Right lung (tissue), 2 donors: ENCODE measurements at regions not wholly inside any gene's neighbourhood (a gene's known extent, or its start where the extent isn't known, plus 50 kb on each side); places are given as distances from the start of the nearest gene placed in this dataset.
A peak's percentile ranks its signal among the peaks of the same experiment; 100 is the strongest.
"Not testable (repeated sequence)": the region's sequence is repeated elsewhere in the genome, so short reads cannot be mapped to it uniquely, and the experiment has no call there.

Source experiments
- DNase-seq, 2 donors: peaks; one replicate each; pipeline ENCODE4 v3.0.0-alpha.2; 2013

GRCh38 chr16:85239239-85239638, 127.0 kb upstream of the CIBAR2 start:
- no peak for DNase-seq

DNA sequence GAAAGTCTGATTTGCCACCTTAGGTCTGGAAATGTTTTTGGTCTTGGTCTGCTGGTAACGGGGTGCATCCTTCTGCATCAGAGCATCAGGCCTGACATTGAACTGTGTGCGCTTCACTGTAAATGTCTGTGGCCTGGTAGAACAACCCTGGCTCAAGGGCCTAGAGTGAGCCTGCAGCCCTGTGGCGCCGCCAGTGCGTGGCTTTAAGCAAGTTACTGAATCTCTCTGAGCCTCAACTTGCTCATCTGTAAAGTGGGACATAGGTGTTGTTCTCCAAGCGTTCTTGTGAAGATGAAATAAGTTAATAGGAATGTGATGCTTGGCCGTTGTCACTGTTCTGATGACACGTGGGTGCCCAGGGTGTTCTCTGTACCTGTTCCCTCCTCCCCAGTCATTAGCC, 127.6 kb upstream of the CIBAR2 start:
- DNase-seq: no peak

DNA sequence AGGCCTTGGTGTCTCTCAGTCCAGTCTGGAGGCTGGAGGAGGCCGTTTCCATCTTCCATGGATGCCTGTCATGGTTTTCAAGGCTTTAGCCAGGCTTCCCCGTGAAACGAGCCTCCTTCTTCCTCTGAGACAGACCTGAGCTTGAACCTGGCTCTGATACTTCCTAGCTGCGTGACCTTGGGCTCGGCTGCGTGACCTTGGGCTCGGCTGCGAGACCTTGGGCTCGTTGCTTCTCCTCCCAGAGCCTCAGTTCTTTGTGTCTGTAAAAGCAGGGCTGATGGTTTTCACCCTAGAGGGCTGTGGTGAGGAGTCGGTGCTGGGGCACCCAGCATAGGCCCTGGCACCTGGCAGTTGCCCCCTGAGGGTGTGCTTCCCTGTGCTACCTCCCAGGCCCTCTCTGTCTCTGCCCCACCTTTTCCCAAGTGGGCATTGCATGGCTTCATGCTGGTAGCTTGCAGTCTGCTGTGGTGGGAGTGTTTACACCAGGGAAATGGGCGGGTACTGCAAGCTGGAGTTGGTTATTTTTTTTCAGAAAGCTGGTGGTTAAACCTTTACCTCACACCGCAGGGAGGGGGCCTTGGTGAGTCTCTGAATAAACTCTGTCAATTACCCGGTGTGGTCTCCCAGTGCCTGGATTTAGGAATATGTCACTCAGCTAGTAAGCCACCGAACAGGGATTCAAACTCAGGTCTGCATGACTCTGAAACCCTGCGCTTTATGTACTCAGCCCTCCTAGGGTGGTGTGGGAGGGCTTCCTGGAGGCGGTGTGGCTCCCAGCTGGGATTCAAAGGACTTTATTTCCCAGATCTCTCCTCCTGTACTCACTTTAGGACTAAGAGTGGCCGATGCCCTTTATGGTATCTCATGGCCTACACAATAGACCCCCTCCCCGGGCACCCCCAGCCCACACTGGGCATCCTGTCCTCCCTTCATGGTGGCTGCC, 129.0 kb upstream of the CIBAR2 start:
- DNase-seq: no peak

- DNase-seq: no peak
Observed at GRCh38 chr16:85242140-85242539, 129.9 kb upstream of the CIBAR2 start.

DNA sequence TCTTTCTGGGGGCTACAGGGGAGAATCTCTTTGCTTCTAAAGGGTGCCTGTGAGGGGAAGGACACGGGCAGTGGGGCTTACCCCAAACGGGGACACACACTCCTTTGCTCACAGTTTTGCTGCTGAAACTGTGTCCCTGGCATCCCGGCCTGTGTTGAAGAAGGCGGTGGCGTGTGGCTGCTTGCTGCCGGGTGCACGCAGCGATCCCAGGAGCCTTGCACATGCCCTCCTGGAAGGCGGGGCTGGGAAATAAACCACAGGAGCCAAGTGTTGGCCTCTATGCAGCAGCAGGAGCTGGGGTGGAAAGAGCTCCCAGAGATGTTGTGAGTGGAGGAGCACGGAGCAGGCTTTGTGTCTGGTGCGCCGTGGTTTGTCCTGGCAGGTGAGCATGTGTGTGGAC, 131.0 kb upstream of the CIBAR2 start:
- no peak for DNase-seq

- DNase-seq: not testable (repeated sequence)
Observed at GRCh38 chr16:85244452-85244851, 132.2 kb upstream of the CIBAR2 start.

DNA sequence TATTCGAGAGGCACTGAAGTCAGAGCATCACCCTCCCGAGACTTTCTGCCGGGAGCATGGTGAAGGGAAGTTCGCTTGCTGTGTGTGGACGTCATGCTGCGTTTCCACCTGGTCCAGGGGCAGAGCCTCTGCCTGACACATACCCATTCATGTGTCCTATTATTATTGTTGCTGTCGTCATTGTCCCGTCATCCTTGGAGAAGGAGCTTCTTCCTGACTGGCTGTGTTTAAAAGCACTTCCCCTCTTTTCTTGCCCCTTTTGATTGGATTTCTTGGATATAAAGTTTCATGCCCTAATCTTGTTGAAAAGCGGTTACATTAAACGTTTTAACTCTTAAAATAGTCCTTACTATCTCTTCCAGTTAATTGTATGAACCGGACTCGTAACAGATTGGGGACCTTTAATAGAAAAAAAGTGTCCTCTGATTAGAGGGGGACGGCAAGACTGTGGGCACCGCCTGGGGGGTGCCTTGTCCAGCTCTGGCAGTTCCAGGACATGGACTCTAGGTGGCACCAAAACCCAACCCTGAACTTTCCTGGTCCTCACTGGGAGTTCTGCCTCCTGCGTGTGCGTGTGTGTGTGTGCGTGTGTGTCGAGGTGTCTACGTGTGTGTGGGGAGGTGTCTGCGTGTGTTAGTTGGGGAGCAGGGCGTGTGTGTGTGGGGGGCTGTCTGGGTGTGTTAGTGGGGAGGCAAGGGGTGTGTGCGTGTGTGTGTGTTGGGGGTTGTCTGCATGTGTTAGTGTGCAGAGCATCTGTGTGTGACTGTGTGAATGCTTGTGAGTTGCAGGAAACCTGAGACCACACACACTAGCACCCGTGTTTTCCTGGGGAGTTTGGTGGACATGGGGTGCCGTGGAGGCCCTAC, 133.3 kb upstream of the CIBAR2 start:
- peak in 1 of 2 donors; percentile 76 for DNase-seq

DNA sequence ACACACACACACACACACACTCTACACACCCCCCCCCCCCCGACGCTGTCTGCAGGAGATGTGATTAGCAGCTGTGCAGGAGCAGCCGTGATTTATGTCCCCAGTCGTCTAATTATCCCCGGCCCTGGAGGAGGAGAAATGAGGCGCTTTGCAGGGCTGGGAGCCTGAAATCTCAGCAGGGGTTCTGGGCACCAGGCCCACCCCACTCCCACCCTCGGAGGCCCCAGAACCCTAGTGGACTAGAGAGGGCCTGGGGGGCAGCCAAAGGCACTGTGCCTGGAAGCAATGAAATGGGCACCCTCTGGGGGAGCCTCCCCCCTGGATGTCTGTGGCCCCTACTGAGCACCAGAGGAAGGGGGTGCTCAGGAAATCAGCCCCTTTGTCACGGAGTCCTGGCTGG, 134.2 kb upstream of the CIBAR2 start:
- no peak for DNase-seq

DNA sequence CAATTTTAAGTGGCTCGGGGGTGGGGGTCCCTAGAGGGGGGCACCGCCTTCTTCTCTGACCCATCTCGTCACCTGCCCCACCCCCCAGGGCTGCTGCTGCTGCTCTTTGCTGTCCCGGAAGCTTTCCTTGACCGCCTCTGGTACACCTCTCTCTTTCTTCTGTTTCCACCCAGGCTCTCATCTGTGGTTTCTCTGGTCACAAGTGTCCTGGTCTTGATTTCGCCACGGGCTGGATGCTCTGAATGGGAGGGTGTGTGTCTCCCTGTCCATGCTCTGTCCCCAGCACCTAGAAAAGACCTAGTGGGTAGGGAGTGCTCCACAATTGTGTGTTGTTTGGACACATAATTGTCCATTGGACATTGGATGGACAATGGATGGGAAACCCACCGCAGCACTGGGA, 134.7 kb upstream of the CIBAR2 start:
- DNase-seq: no peak

DNA sequence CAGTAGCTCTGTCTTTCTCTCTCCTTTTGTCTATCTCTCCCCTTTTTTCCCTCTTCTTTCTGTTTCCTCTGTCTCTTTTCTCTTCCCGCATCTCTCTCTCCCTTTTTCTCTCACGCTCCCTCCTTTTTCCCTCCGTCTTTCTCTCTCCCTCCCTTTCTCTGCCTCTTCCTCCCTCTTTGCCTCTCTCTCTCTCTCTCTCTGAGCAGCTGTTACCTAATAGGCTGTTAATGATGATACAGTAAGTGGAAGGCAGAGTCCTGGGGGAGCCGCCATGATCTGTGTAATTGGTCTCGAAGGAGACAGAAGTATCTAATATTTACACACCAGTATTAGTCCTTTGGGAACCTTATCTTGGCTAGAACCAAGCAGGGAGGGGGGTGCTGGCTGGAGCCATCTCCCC, 136.1 kb upstream of the CIBAR2 start:
- DNase-seq: no peak

GRCh38 chr16:85248857-85249256, 136.6 kb upstream of the CIBAR2 start:
- no peak for DNase-seq

DNA sequence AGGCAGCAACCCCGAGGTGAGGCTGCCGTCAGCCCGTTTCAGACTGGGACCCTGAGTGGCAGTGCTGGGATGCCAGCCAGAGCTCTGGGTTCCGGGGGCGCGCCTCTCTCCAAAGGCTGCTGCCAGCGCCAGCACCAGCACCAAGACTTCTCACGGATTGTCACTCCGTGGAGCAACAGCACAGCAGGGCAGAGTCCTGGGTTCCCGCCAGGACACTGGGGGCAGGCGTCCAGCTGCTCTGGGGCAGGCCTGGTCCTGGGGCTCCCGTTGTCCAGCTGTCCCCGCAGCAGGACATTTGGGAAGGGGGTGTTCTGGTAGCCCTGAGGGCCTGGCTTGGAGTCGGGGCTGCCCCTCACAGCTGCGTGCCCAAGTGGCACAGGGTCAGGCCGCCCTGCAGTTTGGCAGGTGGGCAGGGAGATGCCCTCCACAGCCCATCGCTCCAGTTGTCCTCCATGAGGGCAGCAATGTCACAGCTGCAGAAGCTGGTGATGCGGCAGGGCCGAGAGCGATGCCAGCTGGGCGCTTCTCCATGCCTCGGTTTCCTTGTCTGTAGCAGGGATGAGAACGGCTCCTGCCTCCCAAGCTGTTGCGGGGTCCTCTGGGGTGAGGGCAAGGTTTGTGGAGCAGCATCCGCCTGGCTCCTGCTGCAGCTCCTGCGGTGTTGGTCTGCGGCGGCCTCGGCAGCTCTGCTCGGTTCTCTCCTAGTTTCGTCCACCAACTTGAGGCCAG, 137.3 kb upstream of the CIBAR2 start:
- DNase-seq: no peak

DNA sequence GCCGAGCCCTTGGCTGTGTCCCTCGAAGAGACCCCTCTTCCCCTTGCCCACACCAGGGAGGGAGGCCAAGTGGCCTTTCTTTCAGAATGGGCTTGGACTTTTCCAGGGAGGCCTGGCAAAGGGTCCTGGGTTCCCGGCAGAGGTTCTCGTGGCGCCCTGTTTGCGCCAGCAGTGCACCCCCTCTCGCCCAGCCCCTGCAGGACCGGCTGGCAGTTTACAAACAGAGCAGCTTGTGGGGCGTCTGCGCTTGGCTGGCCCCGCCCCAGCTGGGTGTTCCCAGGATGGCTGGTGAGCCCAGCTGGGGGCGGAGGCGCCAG, 137.8 kb upstream of the CIBAR2 start:
- DNase-seq: no peak

GRCh38 chr16:85250609-85251223, 138.4 kb upstream of the CIBAR2 start:
- DNase-seq: no peak

GRCh38 chr16:85251225-85251760, 139.0 kb upstream of the CIBAR2 start:
- DNase-seq: no peak

- no peak for DNase-seq
Observed at GRCh38 chr16:85252014-85252413, 139.7 kb upstream of the CIBAR2 start.

DNA sequence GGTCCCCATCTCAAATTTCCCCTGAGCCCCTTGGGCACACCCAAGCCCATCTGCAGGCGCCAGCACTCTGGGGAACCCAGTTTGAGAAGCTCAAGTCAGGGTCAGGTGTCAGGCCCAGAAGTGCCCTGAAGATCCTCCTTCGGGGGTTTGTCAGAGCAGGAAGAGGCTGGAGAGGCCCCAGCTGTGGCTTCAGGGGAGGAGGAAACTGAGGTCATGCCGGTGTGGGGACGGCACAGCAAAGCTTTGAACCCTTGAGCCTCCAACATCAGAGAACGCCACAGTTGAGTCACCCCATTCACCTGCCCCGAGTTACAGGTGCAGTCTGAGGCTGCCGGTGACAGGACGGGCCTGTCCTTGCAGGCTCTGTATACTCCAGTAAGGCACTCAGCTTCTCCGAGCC, 140.2 kb upstream of the CIBAR2 start:
- no peak for DNase-seq

GRCh38 chr16:85253084-85253941, 141.0 kb upstream of the CIBAR2 start:
- no peak for DNase-seq

GRCh38 chr16:85254051-85254450, 141.8 kb upstream of the CIBAR2 start:
- no peak for DNase-seq

DNA sequence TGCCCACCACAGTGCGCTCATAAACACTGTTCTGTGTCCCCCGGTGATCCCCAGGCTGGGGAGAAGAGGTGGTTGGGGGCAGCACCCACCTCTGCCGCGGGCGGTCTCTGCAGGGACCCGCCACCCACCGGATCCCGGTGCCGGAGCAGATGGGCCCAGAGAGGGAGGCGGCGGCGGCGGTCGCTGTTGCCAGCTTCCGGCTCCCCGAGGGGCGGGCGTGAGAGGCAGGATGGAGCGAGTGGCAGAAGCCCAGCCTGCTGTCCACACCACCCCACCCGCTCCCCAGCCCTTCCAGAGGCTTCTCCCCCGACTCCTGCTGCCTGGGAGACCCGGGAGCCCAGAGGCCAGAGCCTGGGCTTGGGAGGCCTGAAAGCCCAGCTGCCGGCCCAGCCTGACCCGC, 142.6 kb upstream of the CIBAR2 start:
- no peak for DNase-seq

DNA sequence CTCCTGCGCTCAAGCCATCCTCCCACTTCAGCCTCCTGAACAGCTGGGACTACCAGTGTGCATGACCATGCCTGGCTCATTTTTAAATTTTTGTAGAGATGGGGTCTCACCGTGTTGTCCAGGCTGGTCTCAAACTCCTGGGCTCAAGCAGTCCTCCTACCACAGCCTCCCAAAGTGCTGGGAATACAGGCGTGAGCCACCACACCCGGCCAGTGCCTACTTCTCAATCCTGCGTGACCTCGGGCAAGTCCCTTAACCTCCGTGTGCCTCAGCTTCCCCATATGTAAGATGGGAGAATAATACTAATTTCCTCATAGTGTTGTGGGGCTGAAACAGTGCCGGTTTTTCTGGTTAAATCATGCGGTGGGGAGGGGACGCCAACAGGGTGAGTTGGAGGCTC, 143.5 kb upstream of the CIBAR2 start:
- DNase-seq: no peak
